Activated effector memory CD4-positive, alpha-beta T cell treated with Interleukin-2 at 50 U/mL for 16 hours (primary cell): ENCODE measurements at regions not wholly inside any gene's neighbourhood (a gene's known extent, or its start where the extent isn't known, plus 50 kb on each side); places are given as distances from the start of the nearest gene placed in this dataset.

Experiments
- DNase-seq: peaks from one replicate; pipeline ENCODE4 v3.0.0-alpha.2; 2020

GRCh38 chr19:28971049-28971448 is 241.9 kb downstream of the UQCRFS1 start:
- no peak for DNase-seq

- no peak for DNase-seq
These were observed 244.2 kb downstream of the UQCRFS1 start for GRCh38 chr19:28968721-28969120.

GRCh38 chr19:28966737-28967399 is 246.1 kb downstream of the UQCRFS1 start:
- no peak for DNase-seq

GRCh38 chr19:28964500-28964899 is 248.5 kb downstream of the UQCRFS1 start:
- DNase-seq = no peak

GRCh38 chr19:28963486-28964250 is 249.3 kb downstream of the UQCRFS1 start:
- no peak for DNase-seq

GRCh38 chr19:28961772-28962500 is 251.0 kb downstream of the UQCRFS1 start:
- no peak for DNase-seq

- DNase-seq = no peak
These were observed 251.8 kb downstream of the UQCRFS1 start for GRCh38 chr19:28960986-28961705.

- DNase-seq = no peak
These were observed 252.4 kb downstream of the UQCRFS1 start for GRCh38 chr19:28960586-28960985.

GRCh38 chr19:28956961-28957360 is 256.0 kb downstream of the UQCRFS1 start:
- DNase-seq = no peak

- no peak for DNase-seq
These were observed 256.5 kb downstream of the UQCRFS1 start for GRCh38 chr19:28956421-28956820.

GRCh38 chr19:28949535-28949934 is 263.4 kb downstream of the UQCRFS1 start:
- no peak for DNase-seq

GRCh38 chr19:28949027-28949426 is 263.9 kb downstream of the UQCRFS1 start:
- DNase-seq = no peak

- DNase-seq = no peak
These were observed 264.4 kb downstream of the UQCRFS1 start for GRCh38 chr19:28948566-28948965.

- no peak for DNase-seq
These were observed 264.9 kb downstream of the UQCRFS1 start for GRCh38 chr19:28948026-28948425.

GRCh38 chr19:28943651-28944050 is 269.3 kb downstream of the UQCRFS1 start:
- no peak for DNase-seq

GRCh38 chr19:28941833-28942232 is 271.1 kb downstream of the UQCRFS1 start:
- no peak for DNase-seq

GRCh38 chr19:28940751-28941500 is 272.0 kb downstream of the UQCRFS1 start:
- no peak for DNase-seq

- no peak for DNase-seq
These were observed 273.7 kb downstream of the UQCRFS1 start for GRCh38 chr19:28939236-28939635.

- no peak for DNase-seq
These were observed 276.9 kb downstream of the UQCRFS1 start for GRCh38 chr19:28936001-28936400.

- no peak for DNase-seq
These were observed 278.3 kb downstream of the UQCRFS1 start for GRCh38 chr19:28934631-28935030.

GRCh38 chr19:28933039-28933438 is 279.9 kb downstream of the UQCRFS1 start:
- DNase-seq = no peak

- DNase-seq = no peak
These were observed 280.5 kb downstream of the UQCRFS1 start for GRCh38 chr19:28932446-28932845.
